GM18870 (cell line): ENCODE measurements at regions not wholly inside any gene's neighbourhood (a gene's known extent, or its start where the extent isn't known, plus 50 kb on each side); places are given as distances from the start of the nearest gene placed in this dataset.
"Not testable (repeated sequence)": the region's sequence is repeated elsewhere in the genome, so short reads cannot be mapped to it uniquely, and the experiment has no call there.

Experiments used
- ATAC-seq: cut with Tn5 transposase; IDR thresholded peaks from one replicate; pipeline ENCODE4 v1.9.1; 2021; ENCODE audit warnings: moderate library complexity; ENCODE audit not compliant: unreplicated experiment

DNA sequence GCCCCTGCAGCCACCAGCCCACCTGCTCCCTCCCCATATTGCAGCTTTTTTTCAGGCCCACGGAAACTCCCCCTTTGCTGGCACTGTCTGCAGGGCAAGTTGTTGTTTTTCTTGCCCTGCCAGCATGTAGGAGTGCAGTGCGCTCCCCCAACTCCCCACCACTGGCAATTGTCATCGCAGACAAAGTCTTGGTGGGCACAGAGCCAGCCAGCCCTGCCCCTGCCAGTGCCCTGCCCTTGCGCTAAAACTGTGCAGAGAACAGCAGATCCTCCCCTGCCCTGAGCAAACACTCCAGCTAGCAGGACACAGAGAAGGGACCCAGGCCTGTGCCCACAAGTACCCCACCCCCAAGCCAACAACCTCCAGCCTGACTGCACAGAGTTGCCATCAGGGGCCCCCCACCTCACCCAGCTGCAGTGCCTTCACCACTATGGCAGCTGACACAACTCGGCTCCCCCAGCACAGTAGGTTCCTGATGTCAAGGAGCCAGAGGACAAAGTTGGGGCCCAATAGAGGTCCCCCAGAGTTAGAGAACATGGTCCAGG, 158.1 kb upstream of the ARHGAP42 start:
- ATAC-seq, result no peak

DNA sequence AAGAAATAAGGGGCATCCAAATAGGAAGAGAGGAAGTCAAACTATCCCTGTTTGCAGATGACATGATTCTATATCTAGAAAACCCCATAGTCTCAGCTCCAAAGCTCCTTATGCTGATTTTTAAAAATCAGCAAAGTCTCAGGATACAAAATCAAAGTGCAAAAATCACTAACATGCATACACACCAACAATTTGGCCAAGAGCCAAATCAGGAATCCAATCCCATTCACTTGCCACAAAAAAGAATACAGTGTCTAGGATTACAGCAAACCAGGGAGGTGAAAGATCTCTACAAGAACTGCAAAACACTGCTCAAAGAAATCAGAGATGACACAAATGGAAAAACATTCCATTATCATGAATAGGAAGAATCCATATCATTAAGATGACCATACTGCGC, 155.8 kb upstream of the ARHGAP42 start:
- ATAC-seq, result not testable (repeated sequence)

DNA sequence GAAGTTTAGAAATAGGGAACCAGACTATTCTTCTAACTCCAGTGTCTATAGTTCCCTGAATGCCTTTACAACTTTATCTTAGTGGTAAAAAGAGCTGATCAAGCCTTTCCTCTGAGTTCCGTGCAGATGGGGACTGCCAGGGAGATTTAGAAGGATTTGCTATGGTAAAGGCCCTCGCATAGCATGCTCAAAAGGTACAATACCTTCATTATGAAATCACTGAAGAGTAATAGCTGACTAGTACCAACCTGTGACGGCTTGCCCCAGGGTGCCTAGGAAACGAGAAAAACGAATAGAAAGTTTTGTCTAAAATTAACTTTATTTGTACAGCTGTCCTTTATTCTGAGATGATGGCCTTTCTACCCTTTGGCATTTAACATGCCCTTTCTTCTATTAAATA, 150.1 kb upstream of the ARHGAP42 start:
- no peak for ATAC-seq

DNA sequence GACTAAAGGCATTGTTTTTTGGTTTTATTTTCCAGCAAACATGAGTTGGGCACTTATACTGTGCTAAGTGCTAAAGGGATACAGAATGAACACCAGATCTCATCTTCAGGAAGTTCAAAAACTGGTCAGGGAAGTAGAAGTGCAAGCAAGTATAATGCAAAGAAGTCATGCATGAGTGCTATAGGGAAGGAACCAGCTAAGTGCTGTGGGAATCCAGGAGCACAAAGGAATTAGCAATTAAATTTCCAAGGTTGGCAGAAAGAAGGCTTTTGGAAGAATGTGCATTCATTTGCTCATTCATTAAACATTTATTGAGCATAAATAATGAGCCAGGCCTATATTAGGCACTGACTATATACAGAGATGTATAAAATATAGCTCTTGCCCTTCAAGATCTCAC, 143.7 kb upstream of the ARHGAP42 start:
- no peak for ATAC-seq

DNA sequence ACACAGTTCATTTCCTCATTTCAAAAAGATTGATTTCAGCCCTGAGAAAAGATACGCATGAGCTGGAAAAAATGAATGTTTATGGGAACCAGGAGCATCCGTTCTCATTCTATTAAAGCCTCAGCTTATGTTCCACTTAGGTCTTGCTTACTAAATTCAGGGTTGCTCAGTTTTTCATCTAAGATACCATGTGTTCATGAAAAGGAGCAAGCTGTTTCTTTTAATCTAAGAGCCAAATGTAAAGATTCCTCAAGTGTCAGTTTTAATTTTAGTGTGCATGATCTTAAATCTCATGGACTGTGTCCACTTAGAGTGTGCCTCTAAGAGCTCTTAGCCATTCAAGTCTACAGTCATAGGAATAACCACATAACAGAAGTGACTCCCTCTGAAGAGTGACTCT, 141.5 kb upstream of the ARHGAP42 start:
- ATAC-seq, result no peak

DNA sequence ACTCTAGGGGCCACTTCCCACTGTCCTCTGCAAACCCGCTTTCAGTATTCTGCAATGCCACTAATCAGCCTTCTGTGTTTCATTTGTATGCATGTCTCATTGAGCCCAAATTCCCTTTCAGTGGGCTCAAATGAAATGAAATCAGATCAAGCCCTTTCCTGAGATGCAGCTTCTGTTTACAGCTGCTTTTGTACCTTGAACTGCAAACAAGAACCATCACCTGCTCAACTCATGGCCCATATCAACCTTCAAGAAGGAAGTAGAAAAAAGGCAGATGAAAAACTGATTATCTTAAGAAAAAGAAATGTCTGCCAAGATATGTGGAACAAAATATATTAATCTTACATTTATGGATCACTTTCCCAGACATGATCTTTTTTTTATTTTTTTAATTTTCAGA, 141.1 kb upstream of the ARHGAP42 start:
- no peak for ATAC-seq

DNA sequence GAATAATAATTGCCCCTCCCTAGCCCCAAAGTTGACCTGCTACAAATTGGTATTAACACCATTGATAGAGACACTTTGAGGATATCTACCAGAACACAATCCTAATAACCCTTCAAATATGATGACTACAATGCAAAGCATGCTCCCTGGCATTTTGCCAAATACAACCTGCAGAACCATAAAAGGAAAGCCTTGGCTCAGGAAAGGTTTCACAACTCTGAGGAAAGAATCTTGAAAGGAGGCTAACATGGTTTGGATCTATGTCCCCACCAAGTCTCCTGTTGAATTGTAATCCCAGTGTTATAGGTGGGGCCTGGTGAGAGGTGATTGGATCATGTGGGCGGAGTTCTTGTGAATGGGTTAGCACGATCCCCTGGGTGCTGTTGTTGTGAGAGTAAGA, 140.4 kb upstream of the ARHGAP42 start:
- ATAC-seq, result no peak

DNA sequence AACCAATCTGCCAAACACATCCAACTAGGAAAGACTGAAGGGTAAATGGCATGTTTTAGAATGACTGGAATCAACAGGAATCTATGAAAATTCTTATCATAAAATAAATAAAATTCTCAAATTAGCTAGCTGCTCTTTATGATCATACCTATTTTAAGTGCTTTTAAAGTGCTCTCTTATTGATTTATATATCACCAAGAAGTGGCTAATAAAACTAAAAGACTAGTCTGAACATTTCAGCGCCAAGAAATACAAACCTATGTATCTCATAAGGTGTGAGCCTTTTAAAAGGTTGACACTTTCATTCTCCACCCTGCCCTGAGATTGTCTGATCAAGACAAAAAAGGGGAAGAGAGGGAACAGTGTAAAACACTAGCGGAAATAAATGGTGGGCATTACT, 136.8 kb upstream of the ARHGAP42 start:
- ATAC-seq, result no peak

DNA sequence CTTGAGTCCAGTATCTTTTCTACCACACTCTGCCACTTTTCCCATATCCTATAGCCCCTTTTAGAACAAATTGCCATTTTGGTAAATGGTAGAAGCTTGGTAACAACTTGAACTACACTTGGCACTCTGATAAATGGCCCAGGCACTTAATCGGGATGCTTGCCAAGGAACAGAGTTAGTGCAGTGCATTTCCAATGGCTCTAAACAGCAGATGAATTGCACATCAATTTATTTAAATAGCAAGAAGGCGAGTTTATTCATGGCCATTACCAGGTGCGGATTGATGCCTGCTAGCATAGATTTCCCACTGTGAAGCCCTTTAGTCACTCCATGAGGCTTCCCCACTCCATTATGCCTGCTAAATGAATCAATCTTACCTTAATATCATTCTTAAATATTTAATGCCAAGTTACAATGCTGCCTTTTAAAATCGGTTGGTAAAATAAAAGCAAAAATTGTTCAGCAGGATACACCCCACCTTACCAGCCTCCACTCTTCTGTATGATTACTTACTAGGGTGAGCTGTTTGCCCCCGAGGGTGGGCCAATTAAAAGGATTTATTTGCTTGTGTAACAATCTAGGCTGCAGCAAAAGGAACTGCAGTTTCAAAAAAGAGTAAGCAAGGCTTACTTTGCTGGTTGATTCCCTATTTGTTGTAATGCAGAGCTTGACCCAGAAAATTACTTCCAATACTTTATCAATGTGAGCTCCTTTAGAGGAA, 136.0 kb upstream of the ARHGAP42 start:
- no peak for ATAC-seq

DNA sequence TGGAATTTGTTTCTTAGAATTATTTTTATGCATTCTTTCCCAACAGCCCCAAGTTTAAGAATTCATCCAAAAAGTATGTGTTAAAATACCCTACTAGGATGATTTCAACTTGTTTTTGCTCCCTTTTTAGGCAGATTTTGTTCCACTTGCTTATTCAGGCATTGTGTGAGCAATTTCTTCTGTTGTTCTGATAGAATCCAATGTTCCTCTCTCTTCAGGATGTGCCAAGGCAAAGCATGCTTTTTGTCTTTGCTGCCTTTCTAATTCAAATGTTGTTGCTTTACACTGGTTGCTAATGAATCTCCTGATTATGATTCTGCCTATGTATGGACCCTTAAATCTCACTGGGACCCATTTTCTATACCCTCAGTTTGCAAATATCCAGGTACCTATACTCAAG, 131.2 kb upstream of the ARHGAP42 start:
- no peak for ATAC-seq

DNA sequence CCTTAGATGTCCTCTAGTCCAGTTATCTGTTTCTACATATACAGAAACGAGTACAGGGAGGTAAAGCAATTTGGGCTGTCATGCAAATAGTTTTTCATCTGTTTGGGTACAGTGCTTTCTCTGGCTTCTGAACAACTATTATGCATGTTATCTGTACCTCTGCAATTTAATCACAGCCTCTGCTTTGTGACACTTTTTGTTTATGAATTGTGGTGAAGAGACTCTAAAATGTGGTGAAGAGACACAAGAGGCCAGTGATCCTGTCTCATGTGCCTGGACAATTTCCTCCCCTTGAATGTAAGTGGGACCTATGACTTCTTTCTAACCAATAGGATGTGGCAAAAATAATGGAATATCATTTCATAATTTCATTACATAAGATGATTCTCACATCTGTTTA, 130.3 kb upstream of the ARHGAP42 start:
- no peak for ATAC-seq

DNA sequence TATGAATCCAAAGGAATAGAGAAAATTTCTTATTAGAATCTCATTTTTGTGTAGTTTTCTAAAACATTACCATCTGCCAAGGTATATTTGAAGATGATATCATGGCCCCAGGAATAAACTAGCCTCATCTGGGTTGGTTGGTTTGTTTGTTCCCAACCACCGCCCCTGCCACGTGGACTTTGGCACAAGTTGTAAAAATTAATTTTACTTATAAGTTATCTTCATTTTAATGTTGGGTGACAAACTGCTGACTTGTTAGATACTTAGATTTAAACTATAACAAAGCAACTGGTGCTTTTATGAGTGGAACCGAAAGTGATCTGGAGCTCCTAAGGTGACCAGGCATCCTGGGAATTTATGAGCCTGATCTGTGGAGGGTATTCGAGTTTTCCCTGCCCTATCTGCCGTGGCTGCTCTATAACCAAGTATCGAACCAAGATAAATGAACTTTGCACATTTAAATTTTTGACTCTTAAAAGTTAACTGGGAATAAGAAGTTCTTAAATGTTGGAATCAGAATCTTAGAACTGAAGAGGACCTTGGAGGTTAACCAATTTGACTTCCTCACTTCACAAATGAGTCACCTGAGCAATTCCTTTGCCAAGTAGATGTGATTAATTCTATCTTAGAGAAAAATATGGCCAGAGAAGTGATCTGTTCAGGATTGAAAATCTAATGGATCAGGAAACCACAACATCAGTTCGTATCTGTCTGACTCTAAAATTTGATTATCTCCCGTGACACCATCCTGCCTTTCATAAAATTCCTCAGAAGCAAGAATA, 129.1 kb upstream of the ARHGAP42 start:
- no peak for ATAC-seq

DNA sequence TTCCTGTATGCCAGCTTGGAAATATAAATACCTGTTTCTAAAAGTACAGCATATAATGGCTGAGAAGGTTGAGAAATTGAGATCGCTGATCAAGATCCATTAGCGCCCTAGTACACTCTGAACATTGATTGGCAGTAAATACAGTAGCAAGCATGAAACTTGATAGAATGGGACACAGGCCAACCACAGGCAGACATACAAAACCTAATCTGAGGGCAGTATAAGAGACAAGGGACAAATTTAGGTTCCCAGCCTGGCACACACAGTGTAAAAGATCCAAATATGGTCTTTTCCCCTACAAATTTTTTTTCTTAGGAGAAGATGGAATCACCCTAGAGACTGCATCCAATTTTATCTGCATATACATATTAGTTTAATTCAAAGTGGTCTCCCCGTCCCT, 126.5 kb upstream of the ARHGAP42 start:
- no peak for ATAC-seq

DNA sequence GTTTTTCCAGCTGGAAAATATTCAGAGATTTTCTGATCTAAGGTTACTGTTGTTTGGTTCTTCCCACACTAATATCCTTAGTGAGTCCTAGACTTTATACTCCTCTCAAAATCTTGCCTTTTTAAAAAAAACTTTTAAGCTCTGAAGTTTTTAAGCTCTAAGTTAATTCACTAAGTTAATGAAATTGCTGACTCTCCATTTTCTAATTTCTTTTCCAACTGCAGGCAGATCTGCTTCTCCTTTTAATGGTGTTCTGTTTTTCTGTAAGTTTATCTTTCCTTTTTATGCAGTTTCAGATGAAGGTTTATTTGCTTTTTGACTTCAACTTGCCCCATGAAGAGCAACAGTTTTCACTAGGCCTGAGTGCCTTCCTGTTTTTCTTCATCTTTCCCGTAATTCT, 125.8 kb upstream of the ARHGAP42 start:
- no peak for ATAC-seq

DNA sequence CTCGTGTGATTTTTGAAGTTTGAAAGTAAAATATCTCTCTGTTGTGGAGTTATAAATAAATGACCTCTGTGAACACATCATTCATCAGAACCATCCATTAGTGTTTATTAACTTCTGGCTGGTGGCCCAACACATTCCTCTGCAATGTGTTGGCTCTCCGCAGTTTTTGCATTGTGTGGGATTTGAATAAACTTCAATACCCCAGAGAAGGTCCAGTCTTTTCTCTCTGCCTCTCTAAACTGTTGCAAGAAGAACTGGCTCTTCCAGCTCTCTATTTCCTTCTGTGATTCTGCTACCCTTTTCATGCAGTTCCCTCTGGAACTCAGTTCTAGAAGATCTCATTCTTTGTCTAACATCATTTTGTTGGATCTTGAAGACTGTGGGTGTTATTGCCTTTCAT, 125.0 kb upstream of the ARHGAP42 start:
- ATAC-seq, result no peak

DNA sequence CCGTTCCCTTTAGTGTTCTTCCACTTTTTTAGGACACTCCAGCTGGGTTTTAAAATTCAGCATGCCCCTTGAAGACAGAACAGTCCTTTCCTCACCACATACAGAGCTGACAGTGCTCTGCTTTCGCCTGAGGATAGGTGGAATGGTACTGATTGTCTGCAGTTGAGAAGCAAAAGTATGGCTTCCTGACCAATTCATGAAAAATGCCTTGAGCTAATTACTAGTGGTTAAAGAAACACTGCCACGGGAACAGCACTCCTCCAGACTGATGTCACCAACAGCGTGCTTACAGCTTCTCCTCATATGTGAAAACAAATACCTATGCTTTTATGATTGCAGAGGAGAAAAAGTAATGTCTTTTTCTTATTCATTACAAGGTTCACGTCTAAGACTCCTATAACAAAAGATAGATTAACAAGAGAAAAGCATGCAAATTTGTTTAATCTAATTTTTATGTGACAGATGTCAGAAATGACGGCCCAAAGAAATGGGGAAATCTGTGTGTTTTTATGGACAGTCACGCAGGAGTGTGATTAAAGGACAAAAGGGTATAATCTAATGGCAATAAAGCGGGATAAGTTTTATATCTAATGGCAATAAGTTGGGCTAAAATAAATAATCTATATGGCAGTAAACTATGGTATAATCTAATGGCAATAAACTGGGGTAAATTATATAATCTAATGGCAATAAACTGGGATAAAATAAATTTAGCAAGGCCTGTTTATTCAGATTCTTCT, 123.4 kb upstream of the ARHGAP42 start:
- no peak for ATAC-seq

DNA sequence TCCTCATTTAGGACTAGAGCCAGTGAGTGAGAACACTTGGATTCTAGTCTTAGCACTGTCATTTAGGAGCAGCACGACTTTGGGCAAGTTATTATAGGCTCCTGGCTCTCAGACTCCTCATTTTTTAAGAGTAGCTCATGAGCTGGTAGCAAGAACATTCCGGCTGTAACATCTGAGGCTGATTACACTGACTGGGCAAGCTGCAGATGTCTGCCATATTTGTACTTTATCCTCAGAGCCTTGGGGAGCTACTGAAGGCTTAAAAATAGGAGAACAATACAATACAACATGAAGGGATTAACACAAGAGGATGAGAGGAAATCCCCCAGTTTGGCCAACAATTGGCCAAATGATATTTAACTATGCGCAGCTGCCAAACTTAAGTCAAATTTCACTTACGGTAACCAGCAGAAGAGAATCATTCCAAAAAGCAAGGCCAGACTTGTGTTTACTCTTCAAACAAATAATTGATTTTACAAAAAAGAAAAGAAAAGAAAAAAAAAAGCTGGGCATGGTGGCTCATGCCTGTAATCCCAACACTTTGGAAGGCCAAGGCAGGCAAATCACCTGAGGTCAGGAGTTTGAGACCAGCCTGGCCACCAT, 113.1 kb upstream of the ARHGAP42 start:
- no peak for ATAC-seq

DNA sequence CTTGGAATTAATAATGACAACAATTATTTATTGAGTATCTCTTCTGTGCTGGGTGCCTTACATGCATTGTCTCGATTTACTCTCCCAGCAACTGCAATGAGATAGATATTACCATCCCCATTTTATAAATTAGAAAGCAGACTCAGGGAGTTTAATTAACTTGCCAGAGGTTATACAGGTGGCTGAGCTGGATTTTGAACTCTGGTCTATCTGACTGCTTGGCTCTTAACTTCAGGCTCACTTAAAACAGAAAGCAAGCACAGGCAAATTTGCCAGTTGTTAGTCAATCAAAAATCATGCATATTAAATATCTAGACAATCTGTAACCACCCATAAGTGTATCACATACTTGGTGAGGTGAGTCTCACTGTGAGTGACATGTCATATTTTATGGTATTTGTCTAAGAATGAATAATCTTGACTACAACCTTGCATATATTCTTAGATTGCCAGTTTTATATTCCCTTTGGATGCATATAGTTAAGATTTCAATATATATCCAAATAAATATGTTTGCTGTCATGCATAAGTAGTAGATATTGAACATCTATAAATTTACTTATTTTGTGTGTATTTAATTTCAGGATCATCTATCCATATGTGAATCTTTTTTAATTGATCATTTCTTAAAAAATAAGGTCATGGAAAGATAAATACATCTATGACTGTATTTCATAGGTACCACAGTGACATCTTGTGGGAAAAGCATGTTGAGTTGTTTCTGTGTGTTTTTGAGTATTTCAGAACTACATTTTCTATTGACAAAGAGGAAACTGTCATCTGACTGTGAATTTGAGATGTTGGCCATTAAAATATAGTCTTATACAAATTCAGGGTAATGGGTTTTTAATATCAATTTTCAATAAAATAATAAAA, 112.0 kb upstream of the ARHGAP42 start:
- no peak for ATAC-seq

DNA sequence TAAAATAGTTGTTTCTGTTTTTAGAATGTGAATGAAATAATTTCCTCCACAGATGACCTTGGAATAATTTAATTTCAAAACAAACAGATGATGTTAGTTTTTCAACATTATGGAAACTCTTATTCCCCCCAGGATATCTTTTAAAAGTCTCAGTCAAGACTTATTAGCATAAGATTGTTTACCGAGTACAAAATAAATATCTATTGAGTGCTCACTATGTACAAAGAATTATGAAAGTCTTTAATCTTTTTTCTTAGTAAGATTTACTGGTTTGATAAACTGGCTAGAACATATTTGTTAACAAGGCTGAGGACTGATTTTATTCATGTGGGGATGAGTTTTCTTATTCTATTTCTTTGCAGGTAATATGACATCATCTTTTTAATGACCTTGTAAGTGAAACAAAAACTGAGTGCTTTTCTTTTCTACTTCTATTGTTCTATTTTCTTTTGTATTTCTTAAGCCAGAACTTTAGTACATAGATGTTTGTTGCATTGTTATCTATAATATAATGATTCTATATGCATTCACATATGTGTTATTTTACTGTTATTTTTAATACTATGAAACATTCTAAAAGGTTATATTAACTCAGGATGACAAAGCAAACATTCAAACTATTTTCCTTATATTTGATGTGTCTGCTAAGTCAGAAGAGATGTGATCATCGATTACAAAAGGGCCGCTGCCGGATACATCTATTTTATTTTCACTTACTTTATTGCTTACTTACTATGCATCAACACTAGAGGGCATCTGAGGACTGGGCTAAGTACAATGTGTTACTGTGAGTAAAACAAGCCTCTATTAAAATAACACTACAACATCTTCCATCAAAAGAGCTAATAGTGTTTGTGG, 111.0 kb upstream of the ARHGAP42 start:
- peak; percentile 90 for ATAC-seq

DNA sequence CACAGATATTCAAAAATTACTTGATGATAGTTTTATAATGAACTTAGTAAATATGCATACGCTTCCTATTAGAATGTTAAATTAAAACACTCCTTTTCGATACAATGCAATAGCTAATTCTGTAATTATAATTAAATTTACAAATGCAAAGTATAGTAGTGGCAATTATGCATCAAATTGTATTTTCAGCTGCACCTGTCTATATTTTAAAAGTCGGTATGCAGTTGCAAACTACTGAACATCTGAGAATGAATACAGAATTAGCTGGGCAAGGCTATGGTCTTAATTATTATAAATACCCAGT, 110.4 kb upstream of the ARHGAP42 start:
- no peak for ATAC-seq
